NCI-H524 treated with DMSO at 0.1 percent for 48 hours (cell line): ENCODE measurements at regions not wholly inside any gene's neighbourhood (a gene's known extent, or its start where the extent isn't known, plus 50 kb on each side); places are given as distances from the start of the nearest gene placed in this dataset.

Experiments used
- DNase-seq: peaks from one replicate; lab custom pipeline; 2025; lab: John Stamatoyannopoulos, UW

GRCh38 chr6:8743170-8743745, 307.9 kb upstream of the SLC35B3 start:
- no peak for DNase-seq

GRCh38 chr6:8739454-8739853, 304.1 kb upstream of the SLC35B3 start:
- no peak for DNase-seq

GRCh38 chr6:8738951-8739350, 303.6 kb upstream of the SLC35B3 start:
- no peak for DNase-seq

- no peak for DNase-seq
Observed at GRCh38 chr6:8736156-8736895, 301.0 kb upstream of the SLC35B3 start.

- no peak for DNase-seq
Observed at GRCh38 chr6:8733879-8734278, 298.5 kb upstream of the SLC35B3 start.

GRCh38 chr6:8731874-8732273, 296.5 kb upstream of the SLC35B3 start:
- DNase-seq: no peak

GRCh38 chr6:8710668-8711431, 275.5 kb upstream of the SLC35B3 start:
- no peak for DNase-seq

GRCh38 chr6:8707956-8708772, 272.8 kb upstream of the SLC35B3 start:
- DNase-seq: peak; percentile 34

GRCh38 chr6:8707369-8707768, 272.0 kb upstream of the SLC35B3 start:
- no peak for DNase-seq

GRCh38 chr6:8705435-8706020, 270.2 kb upstream of the SLC35B3 start:
- no peak for DNase-seq

GRCh38 chr6:8703059-8703458, 267.7 kb upstream of the SLC35B3 start:
- no peak for DNase-seq

GRCh38 chr6:8688821-8689220, 253.5 kb upstream of the SLC35B3 start:
- DNase-seq: no peak

GRCh38 chr6:8686077-8686476, 250.7 kb upstream of the SLC35B3 start:
- no peak for DNase-seq

- DNase-seq: no peak
Observed at GRCh38 chr6:8683204-8683603, 247.9 kb upstream of the SLC35B3 start.

GRCh38 chr6:8679823-8680222, 244.5 kb upstream of the SLC35B3 start:
- no peak for DNase-seq

GRCh38 chr6:8678466-8678865, 243.1 kb upstream of the SLC35B3 start:
- no peak for DNase-seq

GRCh38 chr6:8674126-8674525, 238.8 kb upstream of the SLC35B3 start:
- no peak for DNase-seq

GRCh38 chr6:8672882-8673281, 237.5 kb upstream of the SLC35B3 start:
- DNase-seq: no peak

- DNase-seq: no peak
Observed at GRCh38 chr6:8670792-8671191, 235.4 kb upstream of the SLC35B3 start.

- DNase-seq: no peak
Observed at GRCh38 chr6:8664700-8665099, 229.4 kb upstream of the SLC35B3 start.

GRCh38 chr6:8664070-8664469, 228.7 kb upstream of the SLC35B3 start:
- DNase-seq: no peak
